SK-N-SH (cell line): ENCODE measurements at regions not wholly inside any gene's neighbourhood (a gene's known extent, or its start where the extent isn't known, plus 50 kb on each side); places are given as distances from the start of the nearest gene placed in this dataset.

Experiments
- CTCF ChIA-PET: fragments of 300-600, 350-600 bp; formaldehyde crosslinking; extraction: SDS; loops from one replicate; lab custom pipeline; 2021; lab: Yijun Ruan, JAX
- POLR2A ChIA-PET: fragments of 350-600 bp; sonication (Branson Sonifier 250); formaldehyde crosslinking; extraction: SDS; loops from one replicate; lab custom pipeline; 2020; ENCODE audit warnings: antibody characterized with exemption, inconsistent platforms; lab: Yijun Ruan, JAX
- DNase-seq: peaks from one replicate; pipeline ENCODE4 v3.0.0; 2012
- H2AFZ ChIP-seq: fragments of 200-600 bp; sonication (generic); 2 replicates; pipeline ENCODE4 v1.8.1; 2016; ENCODE audit warnings: antibody characterized with exemption, mild to moderate bottlenecking, low read depth
- H3F3A ChIP-seq: fragments of 200-600 bp; sonication (generic); replicated peaks from 2 replicates; pipeline ENCODE3; 2016; ENCODE audit warnings: antibody characterized with exemption, mild to moderate bottlenecking; ENCODE audit not compliant: insufficient read depth
- H3K27ac ChIP-seq, 2 experiments: fragments of 200-500 bp in 1 of 2; fragments of 200-600 bp in 1 of 2; sonication (Bioruptor generic) in 1 of 2; sonication (generic), shearing (Covaris generic) in 1 of 2; 2 replicates each; pipeline versions ENCODE4 v1.5.1 to v1.6.1; 2014 to 2016; ENCODE audit warnings: low read depth in 2 of 2, inconsistent platforms in 1 of 2, low read length in 1 of 2, mild to moderate bottlenecking in 1 of 2, mixed read lengths in 1 of 2
- H3K27me3 ChIP-seq: fragments of 200-600 bp; sonication (generic), shearing (Covaris generic); 2 replicates; pipeline ENCODE4 v1.6.1; 2016; ENCODE audit warnings: mixed run types; ENCODE audit not compliant: insufficient read depth
- H3K36me3 ChIP-seq, 2 experiments: fragments of 200-500 bp in 1 of 2; fragments of 200-600 bp in 1 of 2; sonication (Bioruptor generic) in 1 of 2; sonication (generic) in 1 of 2; replicated peaks in 1 of 2; 2 replicates each; pipeline versions ENCODE3 to v1.5.1; 2014 to 2016; ENCODE audit warnings: low read length in 1 of 2, mild to moderate bottlenecking in 1 of 2; ENCODE audit not compliant: insufficient read depth in 2 of 2, control insufficient read depth in 1 of 2
- H3K4me1 ChIP-seq, 2 experiments: fragments of 200-500 bp in 1 of 2; fragments of 200-600 bp in 1 of 2; sonication (Bioruptor generic) in 1 of 2; sonication (generic), shearing (Covaris generic) in 1 of 2; 2 replicates each; pipeline versions ENCODE4 v1.5.1 to v1.6.1; 2014 to 2016; ENCODE audit warnings: low read depth in 1 of 2, low read length in 1 of 2, mixed run types in 1 of 2; ENCODE audit not compliant: insufficient read depth in 2 of 2, control insufficient read depth in 1 of 2
- H3K4me2 ChIP-seq: fragments of 200-600 bp; sonication (generic), shearing (Covaris generic); 2 replicates; pipeline ENCODE4 v1.6.1; 2017; ENCODE audit warnings: mixed run types
- H3K4me3 ChIP-seq, 2 experiments: fragments of 200-500 bp in 1 of 2; fragments of 200-600 bp in 1 of 2; sonication (Bioruptor generic) in 1 of 2; sonication (generic), shearing (Covaris generic) in 1 of 2; 2 replicates each; pipeline versions ENCODE4 v1.5.1 to v1.8.1; 2014 to 2016; ENCODE audit warnings: low read depth in 2 of 2, inconsistent platforms in 1 of 2, low read length in 1 of 2, mild to moderate bottlenecking in 1 of 2, mixed read lengths in 1 of 2, moderate library complexity in 1 of 2
- H3K79me2 ChIP-seq: fragments of 200-600 bp; sonication (generic); 2 replicates; pipeline ENCODE4 v1.8.1; 2017; ENCODE audit warnings: mild to moderate bottlenecking; ENCODE audit not compliant: insufficient read depth
- H3K9ac ChIP-seq: fragments of 200-600 bp; sonication (generic); 2 replicates; pipeline ENCODE4 v1.6.1; 2017; ENCODE audit warnings: mixed run types
- H3K9me2 ChIP-seq: fragments of 200-600 bp; sonication (generic); 2 replicates; pipeline ENCODE4 v1.6.1; 2017; ENCODE audit warnings: mixed run types
- H3K9me3 ChIP-seq: fragments of 200-600 bp; sonication (generic); 2 replicates; pipeline ENCODE4 v1.6.1; 2017; ENCODE audit warnings: mixed run types, mild to moderate bottlenecking, moderate library complexity
- H4K20me1 ChIP-seq: fragments of 200-600 bp; sonication (generic); 2 replicates; pipeline ENCODE4 v1.6.1; 2017; ENCODE audit warnings: mild to moderate bottlenecking, mixed run types; ENCODE audit not compliant: insufficient read depth
- EP300 ChIP-seq, 2 experiments: IDR thresholded peaks; 2 replicates each; pipeline versions ENCODE4 v1.4.0 to v1.6.1; 2012; ENCODE audit warnings: borderline replicate concordance in 1 of 2, low read depth in 1 of 2, low read length in 1 of 2
- EZH2phosphoT487 ChIP-seq: fragments of 200-600 bp; sonication (generic); IDR thresholded peaks from 2 replicates; pipeline ENCODE4 v1.6.1; 2017; ENCODE audit warnings: low read depth, mixed run types, mild to moderate bottlenecking, antibody characterized with exemption, moderate library complexity, borderline replicate concordance
- FOXJ3 ChIP-seq: sonication (generic); formaldehyde crosslinking; IDR thresholded peaks from 2 replicates; pipeline ENCODE4 v1.5.1; 2020; ENCODE audit warnings: mild to moderate bottlenecking, missing genetic modification reagents
- GABPA ChIP-seq: IDR thresholded peaks from 2 replicates; pipeline ENCODE4 v1.4.0; 2012; ENCODE audit warnings: low read depth, mild to moderate bottlenecking
- JUND ChIP-seq: IDR thresholded peaks from 2 replicates; pipeline ENCODE4 v1.4.0; 2012
- MXI1 ChIP-seq: IDR thresholded peaks from 2 replicates; pipeline ENCODE4 v1.6.1; 2012; ENCODE audit warnings: mild to moderate bottlenecking, low read depth, low read length, improper control_type of control experiment
- NFIC ChIP-seq: IDR thresholded peaks from 2 replicates; pipeline ENCODE4 v1.4.0; 2012; ENCODE audit warnings: borderline replicate concordance
- NRF1 ChIP-seq: IDR thresholded peaks from 2 replicates; pipeline ENCODE4 v1.6.1; 2012; ENCODE audit warnings: low read depth, mild to moderate bottlenecking, low read length
- POLR2AphosphoS5 ChIP-seq: IDR thresholded peaks from 2 replicates; pipeline ENCODE4 v1.6.1; 2012; ENCODE audit warnings: low read depth, low read length
- RAD21 ChIP-seq: IDR thresholded peaks from 2 replicates; pipeline ENCODE4 v1.6.1; 2012; ENCODE audit warnings: mild to moderate bottlenecking, low read length
- RCOR1 ChIP-seq: fragments of 150-350 bp; IDR thresholded peaks from 2 replicates; pipeline ENCODE4 v1.6.1; 2017; ENCODE audit warnings: antibody characterized with exemption, low read length
- RFX5 ChIP-seq: IDR thresholded peaks from 2 replicates; pipeline ENCODE4 v1.6.1; 2012; ENCODE audit warnings: mild to moderate bottlenecking, improper control_type of control experiment, low read length
- RXRA ChIP-seq: IDR thresholded peaks from 2 replicates; pipeline ENCODE4 v1.4.0; 2012; ENCODE audit warnings: low read depth, mild to moderate bottlenecking, borderline replicate concordance
- TAF1 ChIP-seq: IDR thresholded peaks from 2 replicates; pipeline ENCODE4 v1.6.1; 2012; ENCODE audit warnings: low read depth, mild to moderate bottlenecking, low read length, moderate library complexity, borderline replicate concordance
- TEAD4 ChIP-seq: IDR thresholded peaks from 2 replicates; pipeline ENCODE4 v1.4.0; 2012; ENCODE audit warnings: mild to moderate bottlenecking, borderline replicate concordance; ENCODE audit not compliant: insufficient read depth
- YY1 ChIP-seq: IDR thresholded peaks from 2 replicates; pipeline ENCODE4 v1.4.0; 2012; ENCODE audit warnings: low read depth, mild to moderate bottlenecking
- WGBS: methylation state at CpG from one replicate; pipeline ENCODE4 v1.1.6; 2017; ENCODE audit warnings: low lambda C conversion rate; 5-methylcytosine and 5-hydroxymethylcytosine counted together
- TF ChIP-seq, protein P1 (sequence below): fragments of 200-600 bp; sonication (generic); IDR thresholded peaks from 2 replicates; pipeline ENCODE4 v1.6.1; 2017; ENCODE audit warnings: antibody characterized with exemption, mild to moderate bottlenecking, moderate library complexity
- TF ChIP-seq, protein P2 (sequence below): IDR thresholded peaks from 2 replicates; pipeline ENCODE4 v1.4.0; 2012; ENCODE audit warnings: low read depth, borderline replicate concordance

DNA sequence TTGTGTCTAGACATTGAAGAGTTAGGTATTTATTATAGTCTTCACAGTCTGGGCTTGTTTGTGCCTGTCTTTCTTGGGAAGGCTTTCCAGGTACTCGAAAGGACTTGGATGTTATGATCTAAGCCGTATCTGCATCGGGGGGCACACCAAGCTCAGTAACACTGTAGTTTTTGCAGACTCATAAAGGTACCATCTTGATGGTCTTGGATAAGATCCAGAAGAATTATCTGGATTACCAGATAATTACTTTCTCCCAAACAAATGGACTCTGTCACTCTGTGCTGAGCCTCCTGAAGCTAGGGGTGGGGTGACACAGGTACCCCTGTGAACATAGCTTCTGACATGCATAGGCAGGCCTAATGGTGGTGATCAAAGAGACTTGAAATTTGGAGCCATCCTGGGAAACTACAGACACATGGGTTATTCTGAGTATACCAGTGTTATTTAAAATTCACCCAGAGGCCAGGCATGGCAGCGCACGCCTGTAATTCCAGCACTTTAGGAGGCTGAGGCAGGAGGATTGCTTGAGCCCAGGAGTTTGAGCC, 238.6 kb upstream of the TPM1 start:
- ChIA-PET POLR2A (no interaction called here), CTCF (interaction anchor here (1.4 kb wide), 1 partner anchor 76 kb away, joined by 4 read pairs; no protein-coding TSS in a partner anchor)
- no peak overlapping the region for H3K4me2 ChIP-seq
- H3K36me3 ChIP-seq, result peaks cover 43 to 58% of the 10 kb centered on the region in 2 experiments
- H3F3A ChIP-seq, result no peaks in the 10 kb centered on the region
- no peaks in the 10 kb centered on the region for H3K9me3 ChIP-seq
- peaks cover 4 to 24% of the 10 kb centered on the region in 2 experiments for H3K4me1 ChIP-seq
- no peak overlapping the region for H3K27ac ChIP-seq
- no peaks in the 10 kb centered on the region for H3K79me2 ChIP-seq
- H4K20me1 ChIP-seq, result no peaks in the 10 kb centered on the region
- TF ChIP-seq EP300 (IDR thresholded peaks at IDR 0.05; ENCODE audit: borderline replicate concordance in 1 of 2, low read depth in 1 of 2, low read length in 1 of 2) (no peak), MXI1 (no peak), TEAD4 (no peak), RAD21 (no peak), NRF1 (no peak), NFIC (no peak), EZH2phosphoT487 (no peak), GABPA (no peak), FOXJ3 (no peak), RCOR1 (no peak), RFX5 (no peak), RXRA (no peak), TAF1 (no peak), JUND (no peak), POLR2AphosphoS5 (no peak)
- TF ChIP-seq, protein P1, sequence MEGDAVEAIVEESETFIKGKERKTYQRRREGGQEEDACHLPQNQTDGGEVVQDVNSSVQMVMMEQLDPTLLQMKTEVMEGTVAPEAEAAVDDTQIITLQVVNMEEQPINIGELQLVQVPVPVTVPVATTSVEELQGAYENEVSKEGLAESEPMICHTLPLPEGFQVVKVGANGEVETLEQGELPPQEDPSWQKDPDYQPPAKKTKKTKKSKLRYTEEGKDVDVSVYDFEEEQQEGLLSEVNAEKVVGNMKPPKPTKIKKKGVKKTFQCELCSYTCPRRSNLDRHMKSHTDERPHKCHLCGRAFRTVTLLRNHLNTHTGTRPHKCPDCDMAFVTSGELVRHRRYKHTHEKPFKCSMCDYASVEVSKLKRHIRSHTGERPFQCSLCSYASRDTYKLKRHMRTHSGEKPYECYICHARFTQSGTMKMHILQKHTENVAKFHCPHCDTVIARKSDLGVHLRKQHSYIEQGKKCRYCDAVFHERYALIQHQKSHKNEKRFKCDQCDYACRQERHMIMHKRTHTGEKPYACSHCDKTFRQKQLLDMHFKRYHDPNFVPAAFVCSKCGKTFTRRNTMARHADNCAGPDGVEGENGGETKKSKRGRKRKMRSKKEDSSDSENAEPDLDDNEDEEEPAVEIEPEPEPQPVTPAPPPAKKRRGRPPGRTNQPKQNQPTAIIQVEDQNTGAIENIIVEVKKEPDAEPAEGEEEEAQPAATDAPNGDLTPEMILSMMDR, result no peak
- TF ChIP-seq, protein P2, sequence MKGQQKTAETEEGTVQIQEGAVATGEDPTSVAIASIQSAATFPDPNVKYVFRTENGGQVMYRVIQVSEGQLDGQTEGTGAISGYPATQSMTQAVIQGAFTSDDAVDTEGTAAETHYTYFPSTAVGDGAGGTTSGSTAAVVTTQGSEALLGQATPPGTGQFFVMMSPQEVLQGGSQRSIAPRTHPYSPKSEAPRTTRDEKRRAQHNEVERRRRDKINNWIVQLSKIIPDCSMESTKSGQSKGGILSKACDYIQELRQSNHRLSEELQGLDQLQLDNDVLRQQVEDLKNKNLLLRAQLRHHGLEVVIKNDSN, result no peak
- no peak overlapping the region for H2AFZ ChIP-seq
- no peak overlapping the region for H3K4me3 ChIP-seq
- WGBS, result 99% methylated on average over 5 of the region's 5 CpGs
- no peaks in the 10 kb centered on the region for H3K9me2 ChIP-seq
- no peak overlapping the region for H3K9ac ChIP-seq
- DNase-seq, result no peak
- H3K27me3 ChIP-seq, result no peaks in the 10 kb centered on the region

DNA sequence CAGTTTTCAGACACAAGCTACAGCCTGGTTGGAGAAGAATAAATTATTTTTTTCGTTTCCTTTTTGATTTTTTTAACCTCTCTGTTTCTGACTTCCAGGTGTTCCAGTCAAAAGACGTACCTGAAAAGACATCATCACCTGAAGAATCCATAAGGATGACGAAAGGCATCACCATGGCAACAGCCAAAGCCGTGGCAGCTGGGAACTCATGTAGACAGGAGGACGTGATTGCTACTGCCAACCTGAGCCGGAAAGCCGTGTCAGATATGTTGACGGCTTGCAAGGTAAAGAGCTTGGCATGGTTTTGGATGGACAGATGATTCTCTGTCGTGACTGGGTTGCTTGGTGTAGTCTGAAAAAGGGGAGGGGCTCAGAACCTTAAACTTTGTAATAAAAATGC, 237.0 kb upstream of the TPM1 start:
- POLR2A ChIA-PET, result no interaction called here
- CTCF ChIA-PET, result interaction anchor here (0.9 to 5.5 kb wide), 3 partner anchors 23 to 242 kb away, joined by 4 to 24 read pairs (median 6); no protein-coding TSS in a partner anchor
- H3K27ac ChIP-seq, result no peak overlapping the region
- no peak overlapping the region for H2AFZ ChIP-seq
- no peaks in the 10 kb centered on the region for H3K9me2 ChIP-seq
- TF ChIP-seq TAF1 (no peak), JUND (no peak), TEAD4 (no peak), YY1 (no peak)
- no peaks in the 10 kb centered on the region for H3K27me3 ChIP-seq
- no peaks in the 10 kb centered on the region for H3F3A ChIP-seq
- no peaks in the 10 kb centered on the region for H3K9me3 ChIP-seq
- DNase-seq, result no peak
- H4K20me1 ChIP-seq, result no peaks in the 10 kb centered on the region
- WGBS, result 91% methylated on average over 9 of the region's 9 CpGs
- H3K4me1 ChIP-seq, result peaks cover 11 to 34% of the 10 kb centered on the region in 2 experiments
- no peaks in the 10 kb centered on the region for H3K79me2 ChIP-seq
- H3K4me2 ChIP-seq, result no peak overlapping the region
- H3K36me3 ChIP-seq, result peaks cover 39 to 45% of the 10 kb centered on the region in 2 experiments
- H3K9ac ChIP-seq, result no peak overlapping the region
- no peak overlapping the region for H3K4me3 ChIP-seq
